HG03196 (cell line): ENCODE measurements at regions not wholly inside any gene's neighbourhood (a gene's known extent, or its start where the extent isn't known, plus 50 kb on each side); places are given as distances from the start of the nearest gene placed in this dataset.

Source experiments
- ATAC-seq: cut with Tn5 transposase; IDR thresholded peaks from one replicate; pipeline ENCODE4 v1.9.1; 2021; ENCODE audit not compliant: unreplicated experiment

GRCh38 chr2:76464310-76464709 lies 753.6 kb upstream of the GCFC2 start:
- no peak for ATAC-seq

- ATAC-seq: no peak
Observed at GRCh38 chr2:76461431-76461830, 750.7 kb upstream of the GCFC2 start.

GRCh38 chr2:76455910-76456309 lies 745.2 kb upstream of the GCFC2 start:
- no peak for ATAC-seq

GRCh38 chr2:76450024-76450475 lies 739.3 kb upstream of the GCFC2 start:
- no peak for ATAC-seq

GRCh38 chr2:76448956-76449355 lies 738.2 kb upstream of the GCFC2 start:
- no peak for ATAC-seq

- no peak for ATAC-seq
Observed at GRCh38 chr2:76447294-76447693, 736.6 kb upstream of the GCFC2 start.

- no peak for ATAC-seq
Observed at GRCh38 chr2:76446872-76447271, 736.2 kb upstream of the GCFC2 start.

GRCh38 chr2:76445880-76446279 lies 735.2 kb upstream of the GCFC2 start:
- no peak for ATAC-seq

GRCh38 chr2:76444732-76445131 lies 734.0 kb upstream of the GCFC2 start:
- ATAC-seq: no peak

GRCh38 chr2:76437564-76437963 lies 726.8 kb upstream of the GCFC2 start:
- ATAC-seq: no peak

- no peak for ATAC-seq
Observed at GRCh38 chr2:76429374-76429773, 718.7 kb upstream of the GCFC2 start.

GRCh38 chr2:76427452-76427851 lies 716.7 kb upstream of the GCFC2 start:
- ATAC-seq: no peak

- no peak for ATAC-seq
Observed at GRCh38 chr2:76415821-76416220, 705.1 kb upstream of the GCFC2 start.

GRCh38 chr2:76413436-76413835 lies 702.7 kb upstream of the GCFC2 start:
- no peak for ATAC-seq

GRCh38 chr2:76406134-76406855 lies 695.6 kb upstream of the GCFC2 start:
- ATAC-seq: no peak

GRCh38 chr2:76393356-76393755 lies 682.6 kb upstream of the GCFC2 start:
- no peak for ATAC-seq

GRCh38 chr2:76391678-76392077 lies 681.0 kb upstream of the GCFC2 start:
- no peak for ATAC-seq

GRCh38 chr2:76387294-76387693 lies 676.6 kb upstream of the GCFC2 start:
- ATAC-seq: no peak

GRCh38 chr2:76385943-76386342 lies 675.2 kb upstream of the GCFC2 start:
- ATAC-seq: no peak

GRCh38 chr2:76381624-76382023 lies 670.9 kb upstream of the GCFC2 start:
- ATAC-seq: no peak

- ATAC-seq: no peak
Observed at GRCh38 chr2:76378140-76378539, 667.4 kb upstream of the GCFC2 start.

- no peak for ATAC-seq
Observed at GRCh38 chr2:76341439-76341838, 630.7 kb upstream of the GCFC2 start.

- ATAC-seq: no peak
Observed at GRCh38 chr2:76332871-76333270, 622.2 kb upstream of the GCFC2 start.
